PC-3 (cell line): ENCODE measurements at regions not wholly inside any gene's neighbourhood (a gene's known extent, or its start where the extent isn't known, plus 50 kb on each side); places are given as distances from the start of the nearest gene placed in this dataset.

Experiments
- ATAC-seq: fragments of 200-7000 bp; cut with Tn5 transposase; 2 replicates; pipeline ENCODE4 v1.9.1; 2020; ENCODE audit warnings: mild to moderate bottlenecking, moderate library complexity
- BruUV-seq: library from RNA; stranded (reverse); fragments of 400-500 nt; replicated peaks from 2 replicates; lab custom pipeline; 2021; lab: Mats Ljungman, UMichigan
- CTCF ChIA-PET: fragments of 300-600 bp; sonication (Branson Sonifier 250); formaldehyde crosslinking; loops from one replicate; lab custom pipeline; 2022; ENCODE audit warnings: antibody characterized with exemption; lab: Charles Lee
- POLR2A ChIA-PET: fragments of 300-600 bp; sonication (Branson Sonifier 250); formaldehyde crosslinking; loops from one replicate; lab custom pipeline; 2022; ENCODE audit warnings: antibody characterized with exemption; ENCODE audit not compliant: unreplicated experiment; lab: Charles Lee
- DNase-seq: peaks from one replicate; pipeline ENCODE4 v3.0.0-alpha.2; 2015
- H2AFZ ChIP-seq: fragments of 300-600 bp; sonication (generic); 2 replicates; pipeline ENCODE4 v1.6.0; 2016; ENCODE audit warnings: antibody characterized with exemption, low read length
- H3F3A ChIP-seq: fragments of 300-600 bp; sonication (generic); one replicate; pipeline ENCODE4 v1.6.0; 2017; ENCODE audit warnings: antibody characterized with exemption, low read length, control low read depth, mild to moderate bottlenecking; ENCODE audit not compliant: unreplicated experiment
- H3K27ac ChIP-seq: fragments of 300-600 bp; sonication (generic); 2 replicates; pipeline ENCODE4 v1.5.1; 2016; ENCODE audit warnings: mild to moderate bottlenecking, low read length
- H3K27me3 ChIP-seq: fragments of 300-600 bp; sonication (generic); 2 replicates; pipeline ENCODE4 v1.6.1; 2016; ENCODE audit warnings: low read length, mixed read lengths
- H3K36me3 ChIP-seq: fragments of 300-600 bp; sonication (generic); 2 replicates; pipeline ENCODE4 v1.6.1; 2016; ENCODE audit warnings: low read depth, mixed run types, low read length, mixed read lengths
- H3K4me1 ChIP-seq: fragments of 300-600 bp; sonication (generic); 2 replicates; pipeline ENCODE4 v1.5.1; 2016; ENCODE audit warnings: low read length; ENCODE audit not compliant: insufficient read depth
- H3K4me2 ChIP-seq: fragments of 300-600 bp; sonication (generic); 2 replicates; pipeline ENCODE4 v1.6.0; 2016; ENCODE audit warnings: low read length
- H3K4me3 ChIP-seq: fragments of 300-600 bp; sonication (generic); 2 replicates; pipeline ENCODE4 v1.5.1; 2016; ENCODE audit warnings: mild to moderate bottlenecking, low read length, mixed read lengths
- H3K79me2 ChIP-seq: fragments of 300-600 bp; sonication (generic); 2 replicates; pipeline ENCODE4 v1.6.1; 2017; ENCODE audit warnings: low read length, mixed read lengths
- H3K9ac ChIP-seq: fragments of 300-600 bp; sonication (generic); 2 replicates; pipeline ENCODE4 v1.6.0; 2016; ENCODE audit warnings: mild to moderate bottlenecking, low read length
- H3K9me2 ChIP-seq: fragments of 300-600 bp; sonication (generic); replicated peaks from 2 replicates; pipeline ENCODE4 v1.6.1; 2016; ENCODE audit warnings: mixed run types, low read length, mixed read lengths
- H3K9me3 ChIP-seq: fragments of 300-600 bp; sonication (generic); 2 replicates; pipeline ENCODE4 v1.6.1; 2016; ENCODE audit warnings: low read length, mixed read lengths
- H4K20me1 ChIP-seq: fragments of 300-600 bp; sonication (generic); 2 replicates; pipeline ENCODE4 v1.6.1; 2016; ENCODE audit warnings: low read length, mixed read lengths
- CTCF ChIP-seq: fragments of 300-600 bp; sonication (generic); conservative IDR thresholded peaks from 2 replicates; pipeline ENCODE4 v1.5.1; 2017; ENCODE audit warnings: antibody characterized with exemption, low read depth, mild to moderate bottlenecking, low read length
- EZH2 ChIP-seq: fragments of 300-600 bp; sonication (generic); IDR thresholded peaks from one replicate; pipeline ENCODE4 v1.6.1; 2017; ENCODE audit warnings: antibody characterized with exemption, mild to moderate bottlenecking, low read length; ENCODE audit not compliant: unreplicated experiment
- EZH2phosphoT487 ChIP-seq: fragments of 300-600 bp; sonication (generic); IDR thresholded peaks from 2 replicates; pipeline ENCODE4 v1.6.1; 2018; ENCODE audit warnings: mild to moderate bottlenecking, antibody characterized with exemption, low read length, borderline replicate concordance
- intact Hi-C: fragments of 100-400 bp; cut with micrococcal nuclease; formaldehyde crosslinking; loops from 2 replicates; pipeline ENCODE4 v1.9.0; 2023

DNA sequence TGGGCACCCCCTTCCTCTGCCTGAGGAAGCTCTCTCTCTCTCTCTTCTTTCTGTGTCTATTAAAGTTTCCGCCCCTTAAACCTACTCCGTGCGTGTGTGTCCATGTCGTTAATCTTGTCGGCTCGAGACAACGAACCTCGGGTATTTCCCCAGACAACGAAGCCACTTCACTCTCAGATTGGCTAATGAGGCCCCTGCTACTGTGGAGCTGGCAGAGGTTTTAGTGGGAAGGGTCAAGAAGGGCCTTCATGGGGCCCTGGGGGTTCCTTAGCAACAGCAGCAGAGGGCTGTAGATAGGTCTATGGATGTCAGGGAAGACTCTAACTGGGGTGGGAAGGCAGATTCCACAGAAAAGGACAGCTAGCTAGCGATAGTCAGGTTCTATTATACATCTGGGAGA, 239.8 kb upstream of the RAB4A start:
- no TSS peak for BruUV-seq
- no peak for ATAC-seq
- intact Hi-C loops, result no loop called here

GRCh38 chr1:229031481-229032341, 239.2 kb upstream of the RAB4A start:
- Histone ChIP-seq H3K79me2 (no peaks in the 10 kb centered on the region), H3K9ac (no peak overlapping the region), H2AFZ (no peak overlapping the region), H3K4me3 (no peak overlapping the region), H3K27ac (no peak overlapping the region), H3K36me3 (no peaks in the 10 kb centered on the region), H3K27me3 (peaks cover 51% of the 10 kb centered on the region), H3F3A (no peaks in the 10 kb centered on the region), H3K9me3 (no peaks in the 10 kb centered on the region), H3K4me1 (peaks cover 6% of the 10 kb centered on the region; the same call in 1 of the 2 replicates), H3K4me2 (no peak overlapping the region), H4K20me1 (no peaks in the 10 kb centered on the region), H3K9me2 (no peaks in the 10 kb centered on the region)
- POLR2A ChIA-PET, result no interaction called here
- no peak for DNase-seq
- BruUV-seq, result no TSS peak
- CTCF ChIA-PET, result no interaction called here
- no peak for ATAC-seq
- intact Hi-C loops, result no loop called here
- TF ChIP-seq EZH2 (no peak), CTCF (no peak)

More for the DNA sequence above, 239.8 kb upstream of the RAB4A start:
- no peaks in the 10 kb centered on the region for H3F3A ChIP-seq
- H3K4me3 ChIP-seq, result no peak overlapping the region
- no peaks in the 10 kb centered on the region for H4K20me1 ChIP-seq
- no peak overlapping the region for H3K27ac ChIP-seq
- no peaks in the 10 kb centered on the region for H3K9me2 ChIP-seq
- DNase-seq, result no peak
- H3K4me1 ChIP-seq, result peaks cover 6% of the 10 kb centered on the region; the same call in 1 of the 2 replicates
- H3K9me3 ChIP-seq, result no peaks in the 10 kb centered on the region
- H3K27me3 ChIP-seq, result peaks cover 44% of the 10 kb centered on the region
- H3K79me2 ChIP-seq, result no peaks in the 10 kb centered on the region
- H3K4me2 ChIP-seq, result no peak overlapping the region
- TF ChIP-seq CTCF (no peak), EZH2phosphoT487 (no peak), EZH2 (no peak)
- no peak overlapping the region for H3K9ac ChIP-seq
- H3K36me3 ChIP-seq, result no peaks in the 10 kb centered on the region
- CTCF ChIA-PET, result no interaction called here
- H2AFZ ChIP-seq, result no peak overlapping the region
- POLR2A ChIA-PET, result no interaction called here

DNA sequence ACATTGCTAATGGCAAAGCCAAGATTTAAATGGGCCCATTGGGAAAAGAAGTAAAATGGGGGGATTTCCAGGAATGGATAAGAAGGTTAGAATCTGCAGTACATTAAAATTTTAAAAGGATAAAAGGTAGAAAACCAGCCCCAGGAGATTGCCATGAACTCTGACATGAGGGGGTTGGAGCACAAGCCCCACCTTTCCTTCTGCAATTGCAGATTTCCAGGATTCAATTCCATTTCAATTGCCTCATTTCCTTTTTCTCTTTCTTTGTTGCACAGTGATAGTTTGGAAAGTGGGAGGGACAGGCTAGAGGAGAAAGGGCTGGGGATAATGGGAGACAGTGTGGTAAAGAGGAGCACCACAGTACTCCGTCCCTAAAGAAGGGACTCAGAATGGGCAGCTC, 238.5 kb upstream of the RAB4A start:
- Histone ChIP-seq H4K20me1 (no peaks in the 10 kb centered on the region), H3K9me2 (no peaks in the 10 kb centered on the region), H3F3A (no peaks in the 10 kb centered on the region), H3K79me2 (no peaks in the 10 kb centered on the region), H3K27ac (no peak overlapping the region), H3K4me3 (no peak overlapping the region), H3K9ac (no peak overlapping the region), H3K36me3 (no peaks in the 10 kb centered on the region), H3K4me1 (peaks cover 5% of the 10 kb centered on the region; the same call in 1 of the 2 replicates), H2AFZ (no peak overlapping the region), H3K4me2 (no peak overlapping the region), H3K27me3 (peaks cover 58% of the 10 kb centered on the region), H3K9me3 (no peaks in the 10 kb centered on the region)
- intact Hi-C loops, result no loop called here
- TF ChIP-seq EZH2phosphoT487, result no peak
- no peak for TF ChIP-seq EZH2
- TF ChIP-seq CTCF, result no peak
- ChIA-PET CTCF (no interaction called here), POLR2A (no interaction called here)
- no TSS peak for BruUV-seq
- DNase-seq (no peak), ATAC-seq (no peak)
